ENCODE measurements at regions not wholly inside any gene's neighbourhood (a gene's known extent, or its start where the extent isn't known, plus 50 kb on each side); places are given as distances from the start of the nearest gene placed in this dataset.
"Not testable (repeated sequence)": the region's sequence is repeated elsewhere in the genome, so short reads cannot be mapped to it uniquely, and the experiment has no call there.

DNA sequence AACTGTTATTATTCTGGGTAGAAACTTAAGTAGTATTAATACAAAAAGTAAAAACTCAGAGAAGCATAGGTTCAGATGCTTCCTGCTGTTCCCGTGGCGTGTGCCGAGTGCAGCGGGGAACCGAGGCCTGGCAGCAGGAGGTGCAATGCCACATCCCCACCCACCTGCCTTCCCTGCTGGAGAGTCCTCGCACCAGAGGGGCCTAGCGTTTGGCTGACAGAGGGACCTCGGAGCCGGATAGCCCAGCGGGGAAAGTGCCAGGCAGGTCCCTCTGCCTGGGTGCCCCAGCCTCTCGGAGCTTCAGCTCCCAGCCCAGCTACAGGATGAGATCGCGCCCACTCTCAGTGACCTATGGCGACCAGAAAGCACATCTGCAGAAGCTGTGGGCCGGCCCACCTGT lies 169.6 kb upstream of the GSE1 start:
- no peak for DNase-seq (ENCODE audit: low spot score)

GRCh38 chr16:85445064-85445778 lies 167.9 kb upstream of the GSE1 start:
- peak; percentile 63 for DNase-seq (ENCODE audit: low spot score)

- DNase-seq (ENCODE audit: low spot score): no peak
Measured at GRCh38 chr16:85445779-85446222, 167.3 kb upstream of the GSE1 start.

DNA sequence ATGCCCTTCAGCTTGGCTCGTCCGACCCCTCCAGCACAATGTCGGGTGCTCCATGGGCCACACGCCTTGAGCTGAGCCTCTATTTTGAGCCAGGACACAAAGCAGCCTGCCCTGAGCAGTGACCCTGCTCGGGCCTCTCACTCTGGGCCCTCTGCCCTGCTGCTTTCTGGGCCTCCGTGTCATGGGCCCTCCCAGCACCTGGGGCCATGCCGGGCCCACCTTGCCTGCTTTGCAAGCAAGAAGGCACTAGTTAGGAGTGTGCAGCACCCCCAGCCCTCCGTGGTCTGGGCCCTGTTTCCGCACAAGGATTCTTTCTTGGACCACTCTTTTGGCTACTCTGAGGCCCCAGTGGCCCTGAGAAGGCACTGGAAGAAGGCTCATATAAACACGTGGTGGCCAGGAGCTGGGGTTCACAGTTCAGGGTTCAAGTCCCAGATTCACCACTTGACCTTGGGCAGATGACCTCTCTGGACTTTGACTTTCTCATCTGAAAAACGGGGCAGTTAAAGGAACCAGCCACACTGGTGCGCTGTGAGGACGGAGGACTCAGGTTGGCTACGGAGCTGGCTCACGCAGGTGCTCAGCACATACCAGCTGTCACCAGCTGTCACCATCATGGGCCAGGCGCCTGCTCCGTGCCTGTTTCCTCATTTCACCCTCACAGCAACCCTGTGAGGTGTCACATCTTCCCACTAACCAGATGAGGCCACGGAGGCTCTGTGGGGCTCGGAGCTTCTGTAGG lies 166.0 kb upstream of the GSE1 start:
- DNase-seq (ENCODE audit: low spot score): no peak

- no peak for DNase-seq (ENCODE audit: low spot score)
Measured at GRCh38 chr16:85447693-85448313, 165.3 kb upstream of the GSE1 start.

DNA sequence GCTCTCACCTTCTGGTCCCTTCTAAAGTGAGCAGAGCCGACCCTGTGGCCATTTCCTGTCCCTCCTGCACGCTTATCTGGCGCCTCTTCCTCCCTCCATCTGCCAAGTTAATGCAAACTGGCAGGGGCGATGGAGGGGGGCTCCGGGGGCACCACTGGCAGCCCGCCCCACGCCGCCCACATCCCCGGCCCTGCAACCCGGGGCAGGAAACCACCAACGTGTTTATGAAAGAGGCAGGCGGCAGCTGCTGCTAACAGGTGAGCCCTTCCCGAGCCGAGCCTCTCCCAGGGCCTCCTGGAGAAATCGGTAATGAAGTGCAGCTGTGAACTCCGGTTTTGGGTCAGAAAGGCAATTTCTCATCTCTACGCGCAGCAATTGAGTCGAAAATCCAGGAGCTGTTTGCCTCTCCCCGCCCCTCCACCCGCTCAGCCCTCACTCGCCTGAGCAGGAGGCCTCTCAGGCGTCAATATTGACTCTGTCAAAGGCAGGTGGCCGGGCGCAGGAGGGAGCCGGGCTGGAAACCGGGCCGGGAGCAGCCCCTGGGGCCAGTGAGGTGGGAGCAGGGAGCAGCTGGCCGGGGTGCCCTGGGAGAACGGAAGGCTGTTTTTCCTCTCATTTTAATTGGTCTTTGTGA lies 164.4 kb upstream of the GSE1 start:
- peak; percentile 98 for DNase-seq (ENCODE audit: low spot score)

DNA sequence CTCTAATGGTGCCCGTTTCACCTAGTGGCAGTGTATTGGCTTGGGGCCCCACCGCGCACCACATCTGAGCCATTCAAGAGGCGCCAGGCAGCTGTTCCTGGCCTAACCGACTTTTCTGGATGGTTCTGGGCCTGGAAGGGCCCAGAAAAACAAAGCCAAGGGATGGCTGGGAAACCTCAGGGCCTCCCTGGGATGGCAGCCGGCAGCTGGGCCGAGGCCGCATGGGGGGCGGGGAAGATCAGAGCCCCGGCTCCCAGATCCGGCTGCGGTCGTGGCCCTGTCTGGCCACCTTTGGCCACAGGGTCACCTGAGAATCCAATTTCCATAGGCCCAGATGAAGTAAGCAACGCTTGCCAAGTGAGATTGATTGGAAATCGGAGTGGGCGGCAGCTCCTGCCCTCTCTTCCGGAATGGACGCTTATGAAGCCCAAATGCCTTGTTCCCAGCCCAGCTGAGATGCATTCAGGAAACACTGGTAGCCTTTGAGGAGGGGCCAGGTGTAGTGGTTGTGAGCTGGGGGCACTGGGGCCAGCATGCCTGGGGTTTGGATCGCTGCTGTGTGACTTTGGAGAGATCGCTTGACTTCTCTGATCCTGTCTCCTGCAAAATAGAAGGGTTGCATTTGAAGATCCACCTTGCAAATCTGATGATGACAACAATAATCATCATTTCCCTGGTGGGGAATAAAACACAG lies 163.8 kb upstream of the GSE1 start:
- DNase-seq (ENCODE audit: low spot score): peak; percentile 90

DNA sequence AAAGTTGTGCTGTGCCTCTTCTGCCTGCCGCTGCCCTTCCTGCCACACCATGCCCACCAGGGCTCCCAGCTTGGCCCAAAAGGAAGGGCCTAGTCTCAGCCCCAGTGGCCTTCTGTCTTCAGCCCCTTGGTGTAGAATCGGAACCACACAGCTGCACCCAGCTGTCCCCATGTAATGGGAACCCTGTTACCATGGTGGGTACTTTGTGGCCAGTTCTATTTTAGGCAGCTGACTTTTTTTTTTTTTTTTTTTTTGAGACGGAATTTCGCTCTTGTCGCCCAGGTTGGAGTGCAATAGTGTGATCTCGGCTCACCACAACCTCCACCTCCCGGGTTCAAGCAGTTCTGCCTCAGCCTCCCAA lies 163.3 kb upstream of the GSE1 start:
- DNase-seq (ENCODE audit: low spot score): no peak

DNA sequence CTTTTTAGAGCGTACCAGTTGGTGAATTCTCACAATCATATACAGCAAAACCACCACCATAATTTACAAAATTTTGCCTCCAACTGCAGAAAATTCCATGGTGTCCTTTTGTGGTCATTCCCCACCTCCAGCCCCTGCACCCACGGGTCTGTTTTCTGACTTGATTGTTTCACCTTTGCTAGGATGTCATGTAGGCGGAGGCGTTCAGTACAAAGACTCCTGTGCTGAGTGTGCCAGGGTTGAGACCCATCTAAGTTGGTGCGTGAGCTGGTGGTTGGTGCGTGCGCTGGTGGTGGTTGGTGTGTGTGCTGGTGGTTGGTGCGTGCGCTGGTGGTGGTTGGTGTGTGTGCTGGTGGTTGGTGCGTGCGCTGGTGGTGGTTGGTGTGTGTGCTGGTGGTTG lies 162.0 kb upstream of the GSE1 start:
- not testable (repeated sequence) for DNase-seq (ENCODE audit: low spot score)

GRCh38 chr16:85451641-85452363 lies 161.3 kb upstream of the GSE1 start:
- no peak for DNase-seq (ENCODE audit: low spot score)

GRCh38 chr16:85452364-85453193 lies 160.5 kb upstream of the GSE1 start:
- no peak for DNase-seq (ENCODE audit: low spot score)

DNA sequence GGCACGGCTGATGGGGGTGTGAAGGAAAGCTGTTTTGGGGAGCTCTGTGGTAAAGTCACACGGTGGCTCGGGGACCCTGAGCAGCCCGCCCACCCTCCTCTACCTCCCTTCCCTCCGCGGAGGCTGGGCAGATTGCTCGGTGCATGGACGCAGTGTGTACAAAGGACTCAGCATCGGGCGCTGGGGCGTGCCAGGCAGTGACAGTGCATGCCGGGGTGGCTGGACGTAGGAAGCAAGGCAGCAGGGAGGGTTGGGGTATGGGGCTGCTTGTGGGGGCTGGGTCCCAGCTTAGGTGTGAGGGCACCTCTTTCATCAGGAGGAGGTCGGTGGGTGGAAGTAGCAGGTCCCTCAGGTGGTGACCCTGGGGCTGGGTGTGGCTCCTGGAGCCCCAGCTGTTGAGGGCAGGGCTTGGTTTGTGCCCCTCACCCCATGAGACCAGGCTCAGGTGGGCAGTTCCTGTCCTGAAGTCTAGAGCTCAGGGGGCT lies 159.9 kb upstream of the GSE1 start:
- DNase-seq (ENCODE audit: low spot score): no peak

- no peak for DNase-seq (ENCODE audit: low spot score)
Measured at GRCh38 chr16:85453703-85454102, 159.4 kb upstream of the GSE1 start.

- DNase-seq (ENCODE audit: low spot score): no peak
Measured at GRCh38 chr16:85454171-85454872, 158.8 kb upstream of the GSE1 start.

- no peak for DNase-seq (ENCODE audit: low spot score)
Measured at GRCh38 chr16:85455534-85455933, 157.6 kb upstream of the GSE1 start.

DNA sequence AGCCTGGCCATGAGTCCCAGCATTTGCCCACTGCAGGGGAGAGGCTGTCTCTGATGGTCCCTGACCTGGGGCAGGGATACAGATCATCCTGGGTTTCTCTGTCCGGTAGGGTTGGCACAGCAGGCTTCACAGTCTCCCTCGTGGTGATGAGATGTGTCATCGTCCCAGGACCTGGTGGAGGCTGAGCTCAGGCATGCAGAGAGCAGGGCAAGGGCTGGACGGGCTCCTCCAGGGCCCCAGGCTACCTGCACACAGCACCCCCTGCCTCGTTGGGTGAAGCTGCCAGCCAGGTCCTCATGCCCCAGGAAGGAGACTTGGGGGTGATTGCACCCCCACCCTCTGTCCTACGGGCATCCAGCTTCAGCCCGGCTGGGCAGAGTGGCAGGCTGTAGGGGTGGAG lies 155.8 kb upstream of the GSE1 start:
- no peak for DNase-seq (ENCODE audit: low spot score)

DNA sequence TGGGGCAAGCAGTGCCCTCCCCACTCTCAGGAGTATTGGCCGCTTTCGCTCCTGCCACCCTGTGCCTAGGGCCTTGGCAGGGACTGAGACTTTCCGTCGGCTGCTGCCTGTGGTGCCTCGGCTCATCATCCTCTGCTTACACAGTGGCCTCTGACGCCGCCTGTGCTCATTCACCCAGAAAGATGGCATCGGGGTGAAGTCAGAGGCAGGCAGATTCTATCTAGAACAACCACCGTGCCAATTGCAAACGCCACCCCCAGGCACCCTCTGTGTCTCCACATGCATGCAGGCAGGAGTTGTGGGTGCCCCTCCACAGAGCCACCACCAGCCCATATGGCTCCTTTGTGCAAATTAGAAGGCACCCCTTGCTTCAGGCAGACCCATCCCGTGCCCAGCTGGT lies 154.2 kb upstream of the GSE1 start:
- DNase-seq (ENCODE audit: low spot score): no peak

DNA sequence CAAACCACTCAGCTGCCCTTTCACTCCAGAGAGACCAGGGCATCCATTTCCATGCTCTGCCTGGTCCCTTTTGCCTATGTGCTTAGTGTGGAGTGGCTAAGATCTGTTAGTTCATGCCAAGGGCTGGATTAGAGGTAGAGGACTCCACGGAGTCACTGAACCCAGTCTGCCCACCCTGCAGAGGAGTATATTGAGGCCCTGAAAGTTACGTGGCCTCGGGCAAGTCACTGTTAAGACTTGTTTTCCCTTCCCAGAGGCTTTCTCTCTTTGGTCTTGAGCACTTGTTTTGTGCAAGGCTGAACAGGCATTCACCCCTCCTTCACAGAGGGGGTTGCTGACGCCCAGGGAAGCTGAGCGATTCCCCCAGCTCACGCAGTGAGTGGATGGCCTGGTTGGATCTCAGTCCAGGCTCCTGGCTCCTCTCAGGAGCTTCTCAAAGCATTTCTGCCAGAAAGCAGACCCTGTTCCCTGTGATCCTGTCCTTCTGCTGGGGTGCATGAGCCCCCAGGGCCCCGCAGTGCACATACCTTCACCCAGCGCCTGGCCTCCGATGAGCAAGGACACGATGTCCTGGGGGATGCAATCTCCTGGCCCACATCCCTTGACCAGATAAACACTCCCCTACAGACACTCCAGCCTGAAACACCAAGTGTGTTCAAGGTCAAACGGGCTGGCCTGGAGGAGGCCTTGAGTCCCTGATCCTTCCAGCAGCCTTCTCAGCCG lies 153.4 kb upstream of the GSE1 start:
- DNase-seq (ENCODE audit: low spot score): no peak

All from HuH-7.5 (cell line).